Astrocyte (in vitro differentiated cells and primary cell): ENCODE measurements at regions not wholly inside any gene's neighbourhood (a gene's known extent, or its start where the extent isn't known, plus 50 kb on each side); places are given as distances from the start of the nearest gene placed in this dataset.

Experiments used
- CTCF ChIP-seq: IDR thresholded peaks from 2 replicates; pipeline ENCODE4 v1.5.1; 2011; ENCODE audit warnings: low read depth, mild to moderate bottlenecking, inconsistent platforms, low read length, moderate library complexity; ENCODE audit not compliant: insufficient read depth
- EZH2 ChIP-seq: IDR thresholded peaks from 2 replicates; pipeline ENCODE4 v1.6.1; 2012; ENCODE audit warnings: mild to moderate bottlenecking, low read length, inconsistent platforms; ENCODE audit not compliant: insufficient read depth

- TF ChIP-seq CTCF (no peak), EZH2 (no peak)
Measured at GRCh38 chr2:83233326-83233725, 1225.8 kb downstream of the SUCLG1 start.
